Renal cortex interstitium (tissue), 11 donors: ENCODE measurements at regions not wholly inside any gene's neighbourhood (a gene's known extent, or its start where the extent isn't known, plus 50 kb on each side); places are given as distances from the start of the nearest gene placed in this dataset.

Experiments used
- DNase-seq, 11 donors: peaks; one replicate each; pipeline ENCODE4 v3.0.0-alpha.2; 2013; ENCODE audit warnings: low read depth in 9 of 11, low spot score in 4 of 11; ENCODE audit errors: extremely low read depth in 1 of 11

DNA sequence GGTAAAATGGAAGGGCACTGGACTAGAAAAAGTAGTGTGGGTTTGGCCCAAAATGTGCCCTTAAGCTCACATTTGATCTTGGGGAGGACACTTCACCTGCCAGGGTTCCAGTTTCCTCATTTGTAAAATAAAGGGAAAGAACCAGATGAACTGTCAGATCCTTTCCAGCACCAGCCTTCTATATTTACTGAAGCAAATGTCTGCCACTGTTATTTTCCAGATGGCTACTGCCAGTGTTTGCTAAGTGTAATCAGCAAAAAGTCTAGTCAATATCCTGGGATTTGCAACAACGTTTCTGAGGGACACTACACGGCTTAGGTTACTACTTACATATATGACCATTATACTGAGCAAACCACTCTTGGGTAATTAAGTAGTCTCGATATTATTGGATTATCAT, 340.3 kb downstream of the KCNN2 start:
- no peak for DNase-seq

DNA sequence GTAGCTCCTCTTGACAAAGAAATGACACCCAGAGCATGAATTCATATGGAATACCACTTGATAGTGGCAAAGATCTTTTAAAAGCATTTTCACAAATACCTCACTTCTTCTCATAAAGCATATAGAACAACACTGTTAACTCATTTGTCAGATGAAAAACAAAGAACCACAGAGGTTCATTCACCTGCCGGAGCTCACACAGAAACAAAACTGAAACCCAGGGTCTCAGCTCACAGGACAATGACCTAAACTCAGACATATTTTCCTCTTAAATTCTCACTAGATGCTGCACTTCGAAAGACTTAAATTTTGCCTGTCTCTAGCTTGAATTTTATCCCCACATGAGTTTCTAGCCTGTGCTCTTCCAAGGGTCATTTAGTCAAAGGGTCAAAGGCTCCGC, 339.0 kb downstream of the KCNN2 start:
- DNase-seq = no peak

DNA sequence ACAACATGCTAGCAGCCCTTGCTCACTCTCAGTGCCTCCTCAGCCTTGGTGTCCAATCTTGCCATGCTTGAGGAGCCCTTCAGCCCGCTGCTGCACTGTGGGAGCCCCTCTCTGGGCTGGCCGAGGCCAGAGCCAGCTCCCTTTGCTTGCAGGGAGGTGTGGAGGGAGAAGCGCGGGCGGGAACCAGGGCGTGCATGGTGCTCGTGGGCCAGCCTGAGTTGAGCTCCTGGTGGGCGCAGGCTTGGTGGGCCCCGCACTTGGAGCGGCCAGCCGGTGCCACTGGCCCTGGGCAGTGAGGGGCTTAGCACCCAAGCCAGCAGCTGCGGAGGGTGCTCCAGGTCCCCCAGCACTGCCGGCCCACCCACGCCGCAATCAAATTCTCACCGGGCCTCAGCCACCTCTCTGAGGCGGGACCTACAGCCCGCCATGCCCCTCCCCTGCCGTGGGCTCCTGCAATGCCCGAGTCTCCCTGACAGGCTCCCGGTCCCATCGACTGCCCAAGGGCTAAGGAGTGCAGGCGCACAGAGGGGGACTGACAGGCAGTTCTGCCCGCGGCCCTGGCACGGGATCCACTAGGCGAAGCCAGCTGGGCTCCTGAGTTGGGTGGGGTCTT, 333.5 kb downstream of the KCNN2 start:
- no peak for DNase-seq

DNA sequence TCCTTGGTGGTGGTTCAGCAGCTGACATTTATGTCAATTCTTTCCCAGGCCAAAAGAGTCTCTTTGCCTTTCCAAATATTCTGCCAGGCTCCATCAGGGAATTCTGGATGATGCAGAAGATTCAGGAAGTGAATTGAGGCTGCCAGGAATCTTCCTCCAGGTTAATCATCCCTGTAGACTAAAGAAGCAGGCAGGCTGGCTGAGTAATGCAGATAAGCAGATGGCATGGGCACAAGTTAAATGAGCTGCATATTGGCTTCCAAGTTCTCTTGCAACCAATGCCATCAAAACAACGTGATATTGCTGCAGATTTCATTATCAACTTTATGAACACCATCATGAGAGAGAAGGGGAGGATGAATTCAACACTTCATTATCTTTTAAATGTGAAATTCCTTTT, 324.5 kb downstream of the KCNN2 start:
- no peak for DNase-seq

DNA sequence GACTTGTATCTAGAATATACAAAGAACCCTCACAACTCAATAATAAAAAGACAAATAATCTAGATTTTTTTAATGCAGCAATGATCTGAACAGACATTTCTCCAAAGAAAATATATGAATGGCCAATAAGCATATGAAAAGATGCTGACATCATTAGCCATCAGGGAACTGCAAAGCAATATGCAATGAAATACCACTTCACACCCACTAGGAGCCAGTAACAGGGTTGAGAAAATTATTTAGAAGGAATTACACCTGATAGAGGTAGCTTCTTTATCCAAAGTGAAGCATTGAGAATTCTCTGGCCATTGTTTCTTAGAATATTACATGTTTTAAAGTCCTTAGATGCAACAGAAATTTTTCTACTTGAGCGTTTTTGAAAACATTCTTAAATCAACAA, 316.9 kb downstream of the KCNN2 start:
- DNase-seq = no peak

DNA sequence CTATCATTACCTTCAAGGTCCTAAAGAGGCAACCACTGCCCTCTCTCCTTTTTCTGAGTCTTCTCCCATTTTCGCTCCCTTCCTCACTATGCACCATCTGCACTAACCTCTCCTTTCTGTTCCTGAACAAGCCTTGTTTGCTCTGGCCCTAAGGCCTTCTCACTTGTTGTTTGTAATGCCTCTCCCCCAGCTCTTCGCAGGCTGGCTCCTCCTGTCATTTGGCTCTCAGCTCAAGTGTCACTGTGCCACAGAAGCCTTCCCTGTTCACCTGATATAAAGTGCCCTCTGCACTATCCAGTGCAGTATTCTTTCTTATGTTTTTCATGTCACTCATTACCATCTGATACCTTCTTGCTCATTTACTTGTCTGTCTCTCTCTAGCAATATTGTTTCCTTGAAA, 303.7 kb downstream of the KCNN2 start:
- peak in 3 of 11 donors; percentile 2 to 3 (median 2) for DNase-seq

DNA sequence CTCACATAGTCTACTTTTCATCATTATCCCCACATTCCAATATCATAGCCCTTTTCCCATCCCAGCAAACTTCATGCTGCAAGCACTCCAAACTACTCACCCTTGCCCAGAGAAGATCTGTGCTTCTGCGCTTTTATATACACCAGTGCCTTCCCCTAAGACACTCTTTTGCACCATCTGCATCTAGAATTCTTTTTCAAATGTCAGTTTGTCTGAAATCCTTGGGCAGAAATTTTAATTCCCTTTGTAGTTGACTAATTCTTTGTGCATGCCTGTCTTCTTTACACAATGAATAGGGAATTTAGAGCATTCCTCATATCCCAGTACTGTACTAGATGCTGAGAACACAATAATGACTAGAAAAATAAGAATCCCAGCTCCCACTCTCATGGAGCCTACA, 298.9 kb downstream of the KCNN2 start:
- no peak for DNase-seq

DNA sequence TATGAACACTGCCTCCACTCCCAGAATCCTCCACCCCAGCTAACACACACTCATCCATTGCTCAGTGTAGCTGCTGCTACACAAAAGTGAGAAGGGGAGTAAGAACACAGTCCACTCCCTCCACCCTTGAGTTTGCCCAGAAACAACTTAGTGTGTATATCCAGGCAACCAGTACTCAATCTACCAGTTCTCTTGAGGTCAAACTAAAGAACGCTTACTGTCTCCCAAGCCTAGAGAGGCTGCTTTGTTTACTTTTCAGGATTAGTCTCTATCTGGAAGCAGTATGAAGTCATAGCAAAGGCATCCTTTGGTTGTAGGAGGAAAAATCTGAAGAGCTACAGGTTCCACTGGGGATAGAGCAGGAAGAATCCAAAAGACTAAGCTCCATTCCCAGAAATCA, 296.3 kb downstream of the KCNN2 start:
- DNase-seq = no peak

DNA sequence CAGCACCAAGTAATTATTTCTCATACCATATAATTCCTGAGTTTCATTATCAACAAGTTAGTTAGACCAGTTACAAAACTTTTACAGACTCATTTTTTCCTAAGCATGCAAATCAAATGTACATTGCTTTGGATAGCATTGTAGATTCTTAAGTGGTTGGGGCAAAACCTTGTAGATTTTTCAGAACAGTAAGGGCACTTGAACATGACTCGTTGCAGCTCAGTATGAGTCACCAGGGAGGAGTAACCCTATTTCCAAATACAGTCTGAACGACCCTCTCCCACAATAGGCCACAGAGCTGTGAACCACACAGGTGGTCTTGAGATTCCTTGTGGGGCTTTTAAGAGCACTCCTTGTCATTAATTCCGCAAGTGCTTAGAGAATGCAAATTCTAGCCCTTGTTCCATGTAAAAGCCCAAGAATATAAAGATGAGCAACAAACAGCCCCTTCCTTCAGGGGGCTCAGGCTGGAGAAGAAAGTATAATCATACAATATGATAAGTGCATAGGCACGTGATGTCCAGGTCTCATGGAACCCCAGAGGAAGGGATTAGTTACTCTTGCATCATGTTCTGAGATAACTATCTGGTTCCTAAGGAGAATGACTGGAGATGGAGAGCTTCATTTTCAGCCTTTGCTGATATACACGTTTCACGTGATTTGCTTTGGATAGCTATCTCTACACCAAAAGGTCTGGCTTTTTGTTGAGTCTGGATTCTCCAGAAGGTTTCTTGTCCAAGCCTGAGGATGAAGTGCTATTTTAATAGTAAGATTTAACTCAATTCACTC, 295.7 kb downstream of the KCNN2 start:
- DNase-seq = no peak

DNA sequence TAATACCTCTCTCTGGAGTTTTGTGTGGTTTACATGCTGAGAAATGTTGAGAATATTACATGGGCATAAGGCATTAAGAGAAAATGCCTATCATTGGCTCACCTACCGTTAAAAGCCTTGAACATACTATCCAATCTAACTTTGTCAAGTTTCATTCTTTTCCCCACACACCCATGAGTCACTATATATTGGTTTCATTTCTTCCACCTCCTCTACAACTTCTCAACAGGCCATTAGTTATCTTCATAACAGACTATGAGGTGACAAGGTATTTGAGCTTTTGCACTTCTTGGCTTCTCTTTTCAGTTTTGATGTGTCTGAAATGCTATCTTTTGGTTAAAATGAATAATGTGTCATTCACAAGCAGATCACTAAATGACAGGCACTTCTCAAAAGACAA, 288.0 kb downstream of the KCNN2 start:
- DNase-seq = no peak

DNA sequence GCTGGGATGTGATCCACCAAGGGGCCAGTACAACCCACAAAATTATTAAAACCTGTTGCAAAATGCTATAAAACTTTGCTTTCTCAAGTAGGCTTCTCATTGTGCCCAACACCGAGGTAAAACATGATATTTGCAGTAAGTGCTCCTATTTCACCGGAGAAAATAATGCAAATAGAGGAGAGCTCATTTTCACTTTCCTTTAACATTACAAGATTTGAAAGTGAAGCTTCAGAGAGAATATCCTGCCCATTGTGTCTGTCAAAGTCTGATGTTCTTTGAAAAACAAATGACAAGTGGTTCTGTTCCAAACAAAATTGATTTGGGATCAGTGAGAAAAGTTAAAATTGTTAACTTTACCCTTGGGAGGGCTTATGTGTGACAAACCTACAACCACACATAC, 287.1 kb downstream of the KCNN2 start:
- DNase-seq = no peak

DNA sequence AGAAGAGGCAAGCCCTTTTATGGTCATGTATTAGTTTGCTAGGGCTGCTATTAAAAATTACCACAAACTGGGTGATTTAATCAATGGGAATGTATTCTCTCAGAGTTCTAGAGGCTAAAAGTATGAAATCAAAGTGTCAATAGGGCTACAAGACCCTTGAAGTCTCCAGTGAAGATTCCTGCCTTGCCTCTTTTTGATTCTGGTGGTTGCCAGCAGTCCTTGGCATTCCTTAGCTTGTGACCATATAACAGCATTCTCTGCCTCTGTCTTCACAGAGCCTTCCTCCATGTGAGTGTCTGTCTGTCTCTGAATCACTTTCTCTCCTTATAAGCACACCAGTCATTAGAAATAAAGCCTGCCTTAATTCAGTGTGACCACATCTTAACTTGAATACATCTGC, 282.7 kb downstream of the KCNN2 start:
- no peak for DNase-seq

DNA sequence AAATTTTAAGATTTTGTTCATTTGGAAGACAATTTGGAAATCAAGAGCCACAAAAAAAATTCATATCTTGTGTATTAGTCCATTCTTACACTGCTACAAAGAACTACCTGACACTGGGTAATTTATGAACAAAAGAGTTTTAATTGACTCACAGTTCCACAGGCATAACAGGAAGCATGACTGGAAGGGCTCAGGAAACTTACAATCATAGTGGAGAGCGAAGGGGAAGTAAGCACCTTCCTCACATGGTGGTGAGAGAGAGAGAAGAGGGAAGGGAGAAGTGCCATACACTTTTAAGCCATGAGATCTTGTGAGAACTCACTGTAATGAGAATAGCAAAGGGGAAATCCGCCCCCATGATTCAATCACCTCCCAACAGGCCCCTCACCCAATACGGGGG, 274.4 kb downstream of the KCNN2 start:
- DNase-seq = no peak

DNA sequence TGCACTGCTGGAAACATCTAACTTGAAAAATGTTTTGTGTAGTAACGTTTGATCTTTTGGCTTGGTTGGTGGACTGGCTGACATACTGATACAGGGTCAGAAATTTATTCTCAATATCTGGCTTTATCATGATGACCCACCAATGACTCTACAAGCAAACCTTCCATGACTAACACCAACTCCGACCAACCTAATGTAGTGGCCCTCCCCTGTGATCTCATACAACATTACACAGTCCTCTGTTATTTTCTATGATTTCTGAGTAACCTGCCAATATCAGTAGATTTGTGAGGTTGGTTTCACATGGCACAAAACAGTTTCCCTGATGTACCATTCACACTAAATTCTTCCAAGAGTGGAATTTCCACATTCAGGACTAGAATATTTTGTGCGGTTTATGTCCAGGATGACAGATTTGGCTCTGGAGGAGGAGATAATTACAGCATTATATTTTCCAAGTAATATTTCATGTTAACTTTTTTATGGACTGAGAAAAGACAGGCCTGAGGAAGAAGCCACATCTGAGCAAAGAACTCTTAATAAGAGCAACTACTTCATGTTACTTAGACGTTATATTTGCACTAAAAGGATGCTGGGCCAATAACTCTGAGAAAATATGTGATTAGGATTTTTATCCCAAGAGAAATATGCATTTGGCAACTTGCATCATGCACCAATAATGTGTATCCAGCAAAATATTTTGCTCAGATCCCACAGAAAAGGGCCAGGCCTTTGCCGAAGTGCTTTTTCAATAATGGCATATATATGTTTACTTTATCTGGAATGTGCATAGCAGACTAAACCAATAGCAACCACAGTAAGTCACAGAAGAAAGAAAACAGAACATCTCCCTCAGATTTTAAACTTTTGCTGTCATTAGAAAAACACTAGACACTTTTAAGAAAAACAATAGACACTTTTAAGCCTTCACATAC, 273.4 kb downstream of the KCNN2 start:
- no peak for DNase-seq

DNA sequence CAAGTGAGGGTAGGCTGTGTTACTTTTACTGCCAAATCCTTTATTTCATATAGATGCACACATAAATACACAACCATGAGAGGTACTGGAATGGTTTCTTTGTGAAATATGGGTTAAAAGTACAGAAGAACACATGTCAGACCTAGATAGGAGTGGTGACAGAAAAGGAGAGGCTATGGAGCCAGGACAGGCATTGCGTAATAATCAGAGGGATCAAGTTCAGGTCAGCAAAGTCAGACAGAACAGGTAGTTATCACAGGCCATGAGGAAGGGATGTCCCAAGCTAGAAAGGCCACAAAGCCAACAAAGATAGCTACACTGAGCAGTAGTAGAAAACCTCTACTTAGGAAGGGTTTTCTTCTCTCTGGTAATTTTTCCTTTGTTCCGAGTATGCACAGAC, 272.6 kb downstream of the KCNN2 start:
- DNase-seq = no peak

DNA sequence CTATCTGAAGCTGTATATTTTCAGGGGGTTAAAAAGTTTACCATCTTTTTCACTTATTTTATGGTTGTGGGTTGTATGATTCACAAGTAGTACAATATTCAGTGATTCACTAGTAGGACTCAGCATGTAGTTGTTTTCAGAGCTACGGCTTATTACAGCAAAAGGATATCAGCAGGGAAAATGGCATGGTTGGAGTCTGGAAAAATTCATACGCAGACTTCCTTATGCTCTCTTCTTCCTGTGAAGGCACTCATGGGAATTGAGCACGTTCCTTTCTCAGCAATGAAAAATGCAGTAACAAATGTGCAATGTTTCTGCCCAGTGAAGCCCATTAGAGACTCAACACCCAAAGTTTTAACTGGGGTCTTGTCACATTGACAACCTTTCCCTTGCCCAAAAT, 250.5 kb downstream of the KCNN2 start:
- no peak for DNase-seq

DNA sequence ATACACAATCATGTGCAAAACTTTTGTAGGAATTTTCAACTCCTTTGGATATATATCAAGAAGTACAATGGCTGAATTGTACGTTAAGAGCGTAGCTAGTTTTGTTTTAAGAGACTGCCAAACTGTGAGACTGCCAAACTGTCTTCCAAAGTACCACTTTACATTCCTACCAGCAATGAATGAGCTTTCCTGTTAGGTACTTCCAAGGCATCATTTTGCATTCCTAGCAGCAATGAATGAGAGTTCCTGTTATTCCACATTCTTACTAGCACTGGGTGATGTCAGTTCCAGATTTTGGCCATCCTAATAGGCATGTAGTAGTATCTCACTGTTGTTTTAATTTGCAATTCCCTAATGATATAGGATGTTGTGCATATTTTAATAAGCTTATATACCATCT, 219.3 kb downstream of the KCNN2 start:
- no peak for DNase-seq

DNA sequence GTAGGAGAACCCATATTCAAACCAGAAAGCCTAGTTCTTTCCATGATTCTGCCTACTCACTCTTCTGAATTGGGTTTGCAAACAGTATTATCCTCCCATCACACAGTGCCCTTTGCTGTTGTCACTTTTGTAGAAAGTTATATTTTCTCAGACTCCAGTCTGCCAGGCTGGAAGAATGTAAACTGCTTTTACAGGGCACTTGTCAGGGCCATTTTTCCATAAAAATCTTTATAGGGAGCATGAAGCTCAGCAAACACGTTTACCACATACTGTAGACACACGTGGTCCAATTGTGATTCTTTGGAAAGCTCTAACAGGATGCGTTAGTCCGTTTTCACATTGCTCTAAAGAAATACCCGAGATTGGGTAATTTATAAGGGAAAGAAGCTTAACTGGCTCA, 204.0 kb downstream of the KCNN2 start:
- DNase-seq = no peak

DNA sequence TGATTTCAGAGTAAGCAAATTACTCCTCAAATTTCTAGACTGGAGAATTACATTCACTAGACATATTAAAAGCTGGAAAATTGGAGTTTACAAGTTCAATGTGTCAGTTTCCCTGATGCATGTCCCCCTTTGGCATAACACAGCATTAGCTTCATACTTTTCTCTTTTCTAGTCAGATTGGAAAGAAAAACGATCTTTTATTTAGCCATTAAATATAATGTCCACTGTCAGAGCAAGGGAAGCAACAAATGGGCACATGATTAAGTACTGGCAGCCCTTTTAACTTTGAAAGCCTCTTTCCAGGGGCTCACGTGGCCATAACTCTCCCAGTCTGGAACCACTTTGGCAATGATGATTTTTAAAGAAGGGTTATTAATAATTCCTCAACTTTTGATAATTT, 203.3 kb downstream of the KCNN2 start:
- DNase-seq = peak in 8 of 11 donors; percentile 7 to 29 (median 14)

DNA sequence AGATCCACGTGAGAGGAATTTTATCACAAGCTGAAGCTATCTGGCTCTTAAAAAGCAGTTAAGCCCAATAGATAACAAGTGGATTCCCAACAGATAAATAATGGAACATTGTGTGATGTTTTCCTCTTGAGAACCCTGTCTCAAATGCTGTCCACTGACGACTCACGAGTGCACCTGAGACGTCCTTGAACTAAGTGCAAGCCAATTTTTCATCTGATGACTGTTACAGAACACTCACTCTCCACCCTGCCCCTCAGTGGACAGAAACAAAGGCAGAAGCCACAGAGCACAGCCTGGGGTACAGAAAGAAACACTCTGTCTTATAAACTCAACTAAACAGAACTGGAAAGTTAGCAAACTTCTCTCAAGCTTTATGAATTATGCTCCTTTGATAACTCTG, 199.5 kb downstream of the KCNN2 start:
- no peak for DNase-seq
